ENCODE measurements at regions not wholly inside any gene's neighbourhood (a gene's known extent, or its start where the extent isn't known, plus 50 kb on each side); places are given as distances from the start of the nearest gene placed in this dataset.

GRCh38 chr5:84650429-84650828 is 265.7 kb upstream of the EDIL3 start:
- intact Hi-C loops (cut with micrococcal nuclease), result no loop called here
- CTCF ChIA-PET, result no interaction called here
- Mint-ChIP-seq H3K36me3 (no peaks in the 10 kb centered on the region), H3K4me1 (ENCODE audit: low read depth) (no peaks in the 10 kb centered on the region), H3K27me3 (no peaks in the 10 kb centered on the region), H3K27ac (no peak overlapping the region), H3K9me3 (no peaks in the 10 kb centered on the region), H3K4me3 (no peak overlapping the region)
- POLR2A ChIA-PET, result no interaction called here
- DNase-seq, result no peak

DNA sequence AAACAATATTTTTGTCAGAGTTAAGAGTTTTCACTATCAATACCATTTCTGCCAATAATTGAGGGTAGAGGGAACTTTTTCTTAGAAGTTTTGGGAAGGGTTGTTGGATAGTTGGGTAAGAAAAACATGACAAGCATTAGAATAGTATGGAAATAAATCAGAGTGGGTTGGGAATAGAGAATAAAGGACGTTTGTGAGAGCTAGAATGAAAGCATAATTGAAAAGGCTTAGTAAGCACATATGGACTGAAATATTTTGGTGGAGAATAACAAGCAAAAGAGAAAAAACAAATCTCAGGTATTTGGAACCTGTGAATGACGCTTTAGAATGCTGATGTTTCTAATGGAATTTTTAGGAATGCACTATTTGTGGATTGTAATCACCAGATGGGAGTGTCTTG is 262.9 kb upstream of the EDIL3 start:
- CTCF ChIA-PET, result no interaction called here
- no peaks in the 10 kb centered on the region for H3K9me3 Mint-ChIP-seq

GRCh38 chr5:84642795-84643194 is 258.1 kb upstream of the EDIL3 start:
- Mint-ChIP-seq H3K4me1 (ENCODE audit: low read depth) (no peaks in the 10 kb centered on the region), H3K9me3 (no peaks in the 10 kb centered on the region), H3K36me3 (no peaks in the 10 kb centered on the region), H3K27me3 (no peaks in the 10 kb centered on the region), H3K4me3 (no peak overlapping the region), H3K27ac (no peak overlapping the region)
- ChIA-PET CTCF (no interaction called here), POLR2A (no interaction called here)
- intact Hi-C loops (cut with micrococcal nuclease), result no loop called here
- no peak for DNase-seq

More for the DNA sequence above, 262.9 kb upstream of the EDIL3 start:
- Mint-ChIP-seq H3K4me3 (no peak overlapping the region), H3K36me3 (no peaks in the 10 kb centered on the region), H3K27ac (no peak overlapping the region), H3K4me1 (ENCODE audit: low read depth) (no peaks in the 10 kb centered on the region), H3K27me3 (no peaks in the 10 kb centered on the region)
- intact Hi-C loops (cut with micrococcal nuclease), result no loop called here
- POLR2A ChIA-PET, result no interaction called here
- DNase-seq, result no peak

DNA sequence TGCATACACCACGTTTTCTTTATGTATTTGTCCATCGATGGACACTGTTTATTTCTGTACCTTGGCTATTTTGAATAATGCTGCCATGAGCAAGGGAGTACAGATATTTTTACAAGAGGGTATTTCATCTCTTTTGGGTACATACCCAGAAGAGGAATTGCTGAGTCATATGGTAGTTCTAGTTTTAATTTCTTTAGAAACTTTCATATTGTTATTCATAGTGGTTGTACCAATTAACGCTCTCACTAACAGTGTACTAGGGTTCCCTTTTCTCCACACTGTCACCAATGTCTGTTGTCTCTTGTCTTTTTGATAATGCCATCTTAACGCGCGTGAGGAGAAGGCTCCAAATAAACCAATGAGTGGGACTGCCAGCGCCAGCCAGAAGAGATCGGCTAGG is 257.6 kb upstream of the EDIL3 start:
- Mint-ChIP-seq H3K4me1 (ENCODE audit: low read depth) (no peaks in the 10 kb centered on the region), H3K36me3 (no peaks in the 10 kb centered on the region), H3K27me3 (no peaks in the 10 kb centered on the region), H3K27ac (no peak overlapping the region), H3K4me3 (no peak overlapping the region), H3K9me3 (no peaks in the 10 kb centered on the region)
- ChIA-PET CTCF (no interaction called here), POLR2A (no interaction called here)
- DNase-seq, result no peak
- intact Hi-C loops (cut with micrococcal nuclease), result no loop called here

- Mint-ChIP-seq H3K27ac (no peak overlapping the region), H3K36me3 (no peaks in the 10 kb centered on the region), H3K4me3 (no peak overlapping the region), H3K27me3 (no peaks in the 10 kb centered on the region), H3K9me3 (no peaks in the 10 kb centered on the region), H3K4me1 (ENCODE audit: low read depth) (no peaks in the 10 kb centered on the region)
- intact Hi-C loops (cut with micrococcal nuclease), result no loop called here
- no peak for DNase-seq
- ChIA-PET POLR2A (no interaction called here), CTCF (no interaction called here)
These were observed 253.1 kb upstream of the EDIL3 start for GRCh38 chr5:84637662-84638375.

DNA sequence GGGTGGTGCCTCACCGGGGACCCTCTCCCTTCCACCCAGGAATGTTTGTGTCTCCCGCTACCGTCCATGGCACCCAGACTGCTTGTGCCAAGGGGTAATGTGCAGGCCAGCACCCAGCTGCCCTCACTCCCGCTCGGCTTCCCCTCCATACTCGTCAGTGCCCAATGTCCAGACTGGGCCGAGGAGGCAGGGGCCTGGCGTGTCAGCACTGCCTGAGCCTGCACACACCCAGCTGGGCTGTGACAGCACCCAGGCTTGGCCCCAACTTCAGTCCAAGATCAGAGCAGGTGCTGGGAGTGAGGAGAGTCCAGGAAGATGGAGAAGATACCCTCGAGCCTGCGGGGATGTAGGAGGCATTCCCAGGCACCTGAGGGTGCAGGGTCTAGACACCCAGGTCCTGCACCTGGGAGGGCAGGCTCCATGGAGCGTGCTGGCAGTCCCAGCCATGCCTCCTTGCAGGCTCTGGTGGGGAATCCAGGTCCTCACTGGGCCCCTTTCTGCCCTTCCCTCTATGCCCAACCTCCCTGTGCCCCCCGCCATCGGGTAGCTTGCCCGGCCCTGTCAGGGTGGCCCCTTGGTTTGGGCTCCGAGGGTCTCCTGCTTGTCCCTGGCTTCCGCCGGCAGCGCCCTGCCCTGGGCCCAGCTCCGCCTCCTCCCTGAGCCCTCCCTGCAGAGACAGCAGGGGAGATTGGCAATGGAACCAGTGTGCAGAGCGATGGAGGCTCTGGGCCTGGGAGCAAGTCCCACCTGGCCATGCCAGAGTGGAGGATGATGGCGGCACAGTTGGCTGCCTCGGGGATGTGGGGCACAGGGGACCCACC is 250.8 kb upstream of the EDIL3 start:
- Mint-ChIP-seq H3K4me3 (no peak overlapping the region), H3K27me3 (no peaks in the 10 kb centered on the region), H3K36me3 (no peaks in the 10 kb centered on the region), H3K27ac (no peak overlapping the region), H3K4me1 (ENCODE audit: low read depth) (no peaks in the 10 kb centered on the region), H3K9me3 (no peaks in the 10 kb centered on the region)
- POLR2A ChIA-PET, result no interaction called here
- no peak for DNase-seq
- CTCF ChIA-PET, result no interaction called here
- intact Hi-C loops (cut with micrococcal nuclease), result no loop called here

DNA sequence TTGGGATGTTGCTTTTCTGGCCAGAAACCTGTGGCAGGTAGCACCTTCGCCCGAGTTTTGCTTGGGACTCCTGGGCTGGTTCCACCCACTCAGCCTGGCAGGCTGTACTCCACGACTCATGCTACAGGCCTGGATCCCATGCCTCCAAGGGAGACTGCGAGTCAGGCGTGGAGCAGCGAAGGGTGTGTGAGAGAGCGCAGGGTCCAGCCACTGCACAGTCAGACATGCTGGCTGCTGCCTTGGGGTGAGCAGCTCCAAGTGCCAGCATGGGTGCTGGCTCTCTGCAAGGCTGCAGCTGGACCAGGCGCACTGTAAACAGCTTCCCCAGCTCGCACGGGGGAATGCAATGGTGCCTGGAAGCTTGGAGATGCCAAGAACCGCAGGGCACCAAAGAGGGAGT is 249.6 kb upstream of the EDIL3 start:
- Mint-ChIP-seq H3K27me3 (no peaks in the 10 kb centered on the region), H3K27ac (no peak overlapping the region), H3K4me3 (no peak overlapping the region), H3K9me3 (no peaks in the 10 kb centered on the region), H3K4me1 (ENCODE audit: low read depth) (no peaks in the 10 kb centered on the region), H3K36me3 (no peaks in the 10 kb centered on the region)
- no peak for DNase-seq
- POLR2A ChIA-PET, result no interaction called here
- CTCF ChIA-PET, result no interaction called here
- intact Hi-C loops (cut with micrococcal nuclease), result no loop called here

- DNase-seq, result no peak
- Mint-ChIP-seq H3K27me3 (no peaks in the 10 kb centered on the region), H3K36me3 (no peaks in the 10 kb centered on the region), H3K9me3 (no peaks in the 10 kb centered on the region), H3K4me1 (ENCODE audit: low read depth) (no peaks in the 10 kb centered on the region), H3K4me3 (no peak overlapping the region), H3K27ac (no peak overlapping the region)
- intact Hi-C loops (cut with micrococcal nuclease), result no loop called here
- ChIA-PET CTCF (no interaction called here), POLR2A (no interaction called here)
These were observed 247.7 kb upstream of the EDIL3 start for GRCh38 chr5:84632418-84632817.

- ChIA-PET CTCF (interaction anchor here (1.2 kb wide), 1 partner anchor 392 kb away, joined by 3 read pairs; no protein-coding TSS in a partner anchor), POLR2A (no interaction called here)
- Mint-ChIP-seq H3K27ac (no peak overlapping the region), H3K27me3 (no peaks in the 10 kb centered on the region), H3K4me1 (ENCODE audit: low read depth) (no peaks in the 10 kb centered on the region), H3K9me3 (no peaks in the 10 kb centered on the region), H3K36me3 (no peaks in the 10 kb centered on the region), H3K4me3 (no peak overlapping the region)
- intact Hi-C loops (cut with micrococcal nuclease), result no loop called here
- no peak for DNase-seq
These were observed 244.2 kb upstream of the EDIL3 start for GRCh38 chr5:84628918-84629317.

- intact Hi-C loops (cut with micrococcal nuclease), result no loop called here
- ChIA-PET POLR2A (no interaction called here), CTCF (no interaction called here)
- no peaks in the 10 kb centered on the region for H3K36me3 Mint-ChIP-seq
- no peak for DNase-seq
- no peaks in the 10 kb centered on the region for H3K9me3 Mint-ChIP-seq
- H3K27ac Mint-ChIP-seq, result no peak overlapping the region
- no peaks in the 10 kb centered on the region for H3K27me3 Mint-ChIP-seq
- H3K4me1 Mint-ChIP-seq (ENCODE audit: low read depth), result no peaks in the 10 kb centered on the region
- H3K4me3 Mint-ChIP-seq, result no peak overlapping the region
These were observed 238.3 kb upstream of the EDIL3 start for GRCh38 chr5:84623019-84623418.

- no peak overlapping the region for H3K4me3 Mint-ChIP-seq
- H3K9me3 Mint-ChIP-seq, result no peaks in the 10 kb centered on the region
- no peaks in the 10 kb centered on the region for H3K27me3 Mint-ChIP-seq
- intact Hi-C loops (cut with micrococcal nuclease), result no loop called here
- no peak overlapping the region for H3K27ac Mint-ChIP-seq
- no peak for DNase-seq
- ChIA-PET POLR2A (no interaction called here), CTCF (no interaction called here)
- no peaks in the 10 kb centered on the region for H3K36me3 Mint-ChIP-seq
- H3K4me1 Mint-ChIP-seq (ENCODE audit: low read depth), result no peaks in the 10 kb centered on the region
These were observed 237.8 kb upstream of the EDIL3 start for GRCh38 chr5:84622461-84622860.

DNA sequence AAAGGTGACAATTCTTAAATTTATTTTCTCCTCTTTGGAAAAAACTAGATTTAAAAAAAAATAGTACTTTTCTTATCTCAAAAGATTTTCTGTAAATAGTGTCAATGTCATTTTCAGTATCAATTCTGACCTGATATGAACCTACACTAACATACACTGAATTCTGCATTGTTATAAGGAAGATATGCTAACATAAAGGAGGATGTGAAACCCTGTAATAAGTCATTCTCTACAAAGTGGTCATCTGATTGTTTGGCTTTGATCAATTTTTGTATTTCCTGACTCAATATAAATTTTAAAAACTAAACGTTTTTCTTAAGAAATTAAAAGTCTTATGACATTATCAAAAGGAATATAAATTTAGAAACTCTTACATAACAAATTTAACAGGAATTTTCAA is 233.6 kb upstream of the EDIL3 start:
- Mint-ChIP-seq H3K27ac (no peak overlapping the region), H3K4me3 (no peak overlapping the region), H3K9me3 (no peaks in the 10 kb centered on the region), H3K4me1 (ENCODE audit: low read depth) (no peaks in the 10 kb centered on the region), H3K36me3 (no peaks in the 10 kb centered on the region), H3K27me3 (no peaks in the 10 kb centered on the region)
- DNase-seq, result no peak
- ChIA-PET POLR2A (no interaction called here), CTCF (no interaction called here)
- intact Hi-C loops (cut with micrococcal nuclease), result no loop called here

DNA sequence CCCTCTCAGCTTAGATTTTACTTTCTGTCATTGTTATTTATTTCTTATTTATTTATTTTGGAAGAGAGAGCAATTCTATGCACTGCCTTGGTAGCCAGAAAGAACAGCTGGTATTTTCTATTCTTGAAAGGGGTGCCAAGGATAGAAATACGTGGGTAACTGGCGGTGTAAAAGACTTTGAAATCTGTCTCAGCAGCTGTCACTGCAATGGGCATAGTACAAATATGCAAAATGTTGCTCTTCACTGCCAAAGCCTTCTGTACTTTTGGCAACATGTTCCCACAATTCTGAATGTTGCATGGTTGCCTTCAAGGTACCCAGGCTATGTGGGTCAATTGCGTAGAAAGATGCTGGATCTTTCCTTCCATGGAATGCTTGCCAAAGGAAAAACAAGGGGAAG is 230.2 kb upstream of the EDIL3 start:
- H3K27ac Mint-ChIP-seq, result no peak overlapping the region
- H3K27me3 Mint-ChIP-seq, result no peaks in the 10 kb centered on the region
- POLR2A ChIA-PET, result no interaction called here
- no peaks in the 10 kb centered on the region for H3K36me3 Mint-ChIP-seq
- no peaks in the 10 kb centered on the region for H3K4me1 Mint-ChIP-seq (ENCODE audit: low read depth)
- H3K4me3 Mint-ChIP-seq, result no peak overlapping the region
- DNase-seq, result no peak
- intact Hi-C loops (cut with micrococcal nuclease), result no loop called here
- H3K9me3 Mint-ChIP-seq, result no peaks in the 10 kb centered on the region
- CTCF ChIA-PET, result no interaction called here

All from activated CD4-positive, alpha-beta memory T cell treated with anti-CD3 and anti-CD28 coated beads for 36 hours (primary cell).